SKM-1 treated with dmso at 0.1 percent for 144 hours (cell line): ENCODE measurements at regions not wholly inside any gene's neighbourhood (a gene's known extent, or its start where the extent isn't known, plus 50 kb on each side); places are given as distances from the start of the nearest gene placed in this dataset.

Experiments
- DNase-seq: peaks from one replicate; lab custom pipeline; 2025; ENCODE audit not compliant: unreplicated experiment; lab: John Stamatoyannopoulos, UW

DNA sequence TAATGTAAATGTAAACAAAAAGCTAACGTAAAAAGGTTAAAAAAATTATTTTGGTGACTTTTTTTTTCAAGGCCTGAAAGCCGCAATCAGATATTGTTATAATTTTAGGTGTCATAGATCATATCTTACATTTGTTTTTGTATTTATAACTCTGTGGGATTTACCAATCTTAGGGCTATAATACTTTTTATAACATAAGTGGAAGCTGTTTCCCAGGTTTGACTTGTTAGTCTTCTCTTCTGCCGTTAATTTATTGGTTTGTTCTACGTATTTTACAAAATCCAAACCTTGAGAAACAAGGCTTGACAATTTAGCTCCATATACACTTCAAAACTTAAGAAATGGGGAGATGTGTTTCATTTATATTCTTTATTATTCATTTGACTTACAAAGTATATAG lies 119.4 kb downstream of the EVX1 start:
- DNase-seq, result no peak

DNA sequence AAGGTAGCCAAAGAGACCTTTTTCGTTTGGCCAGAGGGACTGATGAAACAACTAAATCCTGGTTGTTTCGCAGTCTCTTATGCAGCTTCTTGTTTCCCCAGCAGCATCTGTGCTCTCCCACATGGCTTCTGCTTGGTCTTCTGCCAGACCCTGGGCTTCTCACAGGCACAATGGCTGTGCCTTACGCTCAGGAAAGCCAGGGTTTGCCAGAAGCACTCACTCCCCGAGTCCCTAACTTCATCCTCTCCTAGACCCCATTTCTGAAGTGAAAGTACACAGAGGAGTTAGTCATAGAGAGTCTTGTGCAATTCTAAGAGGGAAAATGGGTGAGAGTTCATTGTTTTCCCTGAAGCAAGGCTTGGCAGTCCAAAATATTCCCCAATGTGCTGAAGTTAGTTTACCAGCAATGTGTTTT lies 121.7 kb downstream of the EVX1 start:
- DNase-seq, result peak; percentile 42

DNA sequence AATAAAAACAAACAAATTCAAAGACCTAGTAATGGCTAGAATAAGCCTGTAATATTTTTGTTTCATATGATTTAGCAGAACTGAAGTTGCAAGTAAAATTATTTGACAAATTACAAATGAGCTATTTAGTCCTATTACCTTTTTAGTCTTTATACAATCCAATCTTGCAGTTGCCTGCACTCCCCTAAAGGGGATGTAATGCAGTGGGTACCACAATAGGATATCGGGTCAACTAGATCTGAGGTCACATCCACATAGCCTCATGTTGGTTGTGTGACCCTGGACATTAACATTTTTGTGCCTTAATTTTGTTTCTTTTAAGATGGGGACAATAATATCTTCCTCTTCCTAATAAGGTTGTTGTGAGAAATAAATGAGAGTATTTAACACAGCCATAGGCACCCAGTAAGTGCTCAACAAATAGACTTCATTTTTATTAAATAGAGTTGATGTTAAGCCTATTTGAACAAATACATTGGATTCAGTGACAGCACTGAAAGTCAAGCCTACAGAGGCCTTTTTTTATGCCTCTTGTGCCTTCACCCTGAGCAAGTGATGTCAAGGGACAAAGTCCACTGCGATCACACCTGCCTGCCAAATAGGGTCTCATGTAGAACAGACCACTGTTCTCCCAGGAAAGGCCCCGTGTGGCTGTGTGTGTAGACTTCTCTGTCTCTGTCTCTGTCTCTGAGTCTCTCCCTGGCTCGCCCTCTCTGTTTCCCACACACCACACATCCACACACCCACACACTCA lies 124.8 kb downstream of the EVX1 start:
- no peak for DNase-seq

DNA sequence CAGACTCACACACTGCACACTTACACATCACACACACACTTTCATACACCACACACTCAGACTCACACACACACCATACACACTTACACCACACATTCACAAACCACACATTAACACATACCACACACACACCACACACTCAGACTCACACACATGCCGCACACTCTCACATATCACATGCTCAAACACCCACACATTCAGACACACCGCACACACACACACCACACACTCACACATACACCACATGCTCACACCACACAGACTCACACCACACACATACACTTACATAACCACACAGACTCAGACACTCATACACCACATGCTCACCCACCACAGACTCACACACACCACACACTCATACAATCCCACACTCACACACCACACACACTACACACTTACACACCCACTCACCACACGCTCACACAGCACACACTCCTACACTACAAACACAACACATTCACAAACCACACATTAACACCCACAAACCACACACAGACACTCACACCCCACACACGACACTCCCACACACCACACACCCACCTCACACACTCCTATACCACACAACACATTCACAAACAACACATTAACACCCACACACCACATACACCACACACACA lies 125.4 kb downstream of the EVX1 start:
- DNase-seq, result no peak

DNA sequence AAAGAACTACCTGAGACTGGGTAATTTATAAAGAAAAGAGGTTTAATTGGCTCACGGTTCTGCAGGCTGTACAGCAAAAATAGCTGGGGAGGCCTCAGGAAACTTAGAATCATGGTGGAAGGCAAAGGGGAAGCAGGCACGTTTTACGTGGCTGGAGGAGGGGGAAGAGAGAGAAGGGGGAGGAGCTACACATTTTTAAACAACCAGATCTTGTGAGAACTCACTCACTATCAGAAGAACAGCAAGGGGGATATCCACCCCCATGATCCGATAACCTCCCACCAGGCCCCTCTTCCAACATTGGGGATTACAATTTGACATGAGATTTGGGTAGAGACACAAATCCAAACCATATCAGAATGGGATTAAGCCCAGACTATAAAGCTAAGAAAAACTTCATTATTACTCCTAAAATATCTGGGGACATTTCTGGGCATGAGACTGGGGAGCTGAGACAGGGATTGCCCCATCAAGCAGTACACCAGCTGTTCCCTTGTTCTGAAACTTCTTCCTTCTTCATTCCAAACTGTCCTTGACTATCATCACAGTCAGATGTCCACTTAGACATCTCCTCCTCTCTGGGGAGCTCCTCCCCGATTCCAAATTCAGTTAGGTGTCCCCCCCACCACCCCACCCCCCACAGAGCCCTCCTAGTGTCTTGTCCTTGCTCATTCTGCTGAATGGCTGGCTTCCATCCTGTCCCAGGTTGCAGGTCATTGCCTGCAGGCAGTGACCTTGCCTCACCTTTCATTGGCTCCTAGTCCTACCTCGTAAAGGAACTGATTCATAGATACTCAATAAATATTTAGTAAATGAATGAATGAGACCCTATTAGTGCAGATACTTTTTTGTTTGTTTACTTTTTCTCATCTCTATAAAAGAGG lies 132.6 kb downstream of the EVX1 start:
- no peak for DNase-seq

DNA sequence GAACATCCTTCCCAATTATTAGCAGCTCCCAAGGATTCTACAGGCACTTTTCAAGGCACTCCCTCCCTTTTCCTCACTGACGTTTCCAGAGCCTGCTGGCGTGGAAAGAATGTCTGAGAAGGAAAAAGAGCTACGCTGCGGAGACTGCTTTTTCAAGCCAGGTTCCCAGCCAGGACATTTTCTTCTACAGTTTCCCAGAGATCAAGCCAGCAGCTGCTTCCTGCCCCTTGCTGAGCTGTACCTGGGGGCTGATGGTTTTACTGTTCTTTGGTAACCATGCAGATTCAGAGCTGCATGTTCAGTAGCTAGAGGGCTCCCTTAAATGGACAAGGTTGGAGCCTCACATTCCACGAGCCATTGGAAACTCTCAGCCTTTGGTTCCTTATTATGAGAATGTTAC lies 133.4 kb downstream of the EVX1 start:
- DNase-seq, result no peak

DNA sequence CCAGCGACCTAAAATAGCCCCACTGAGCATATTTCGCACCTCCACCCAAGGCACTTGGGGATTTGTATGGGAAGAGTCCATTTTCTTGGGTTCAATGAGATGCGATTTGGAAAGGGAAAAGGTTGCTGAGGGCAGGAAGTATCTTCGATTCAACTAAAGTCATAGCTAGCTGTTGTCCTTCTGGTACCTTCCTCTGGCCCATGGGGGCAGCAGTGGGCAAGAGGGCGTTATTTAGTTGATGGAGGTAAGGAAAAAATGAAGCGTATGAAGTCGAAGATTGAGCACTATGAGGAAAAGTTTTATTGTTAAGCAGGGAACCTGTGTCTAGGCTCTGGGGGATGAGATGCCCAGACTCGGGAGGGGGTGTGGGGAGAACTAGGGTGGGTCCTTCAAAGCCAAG lies 135.4 kb downstream of the EVX1 start:
- no peak for DNase-seq

DNA sequence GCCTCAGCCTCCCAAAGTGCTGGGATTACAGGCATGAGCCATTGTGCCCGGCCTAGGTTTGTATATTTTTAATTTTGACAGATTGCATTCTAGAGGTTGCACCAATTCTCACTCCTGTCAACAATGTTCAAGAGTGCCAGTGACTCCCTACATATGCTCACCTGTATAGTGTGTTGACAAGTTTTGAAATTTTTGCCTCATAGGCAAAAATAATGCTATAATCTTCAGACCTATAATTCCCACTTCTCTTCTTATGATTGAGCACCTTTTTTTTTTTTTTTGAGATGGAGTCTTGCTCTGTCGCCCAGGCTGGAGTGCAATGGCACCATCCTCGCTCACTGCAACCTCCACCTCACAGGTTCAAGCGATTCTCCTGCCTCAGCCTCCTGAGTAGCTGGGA lies 139.7 kb downstream of the EVX1 start:
- no peak for DNase-seq

DNA sequence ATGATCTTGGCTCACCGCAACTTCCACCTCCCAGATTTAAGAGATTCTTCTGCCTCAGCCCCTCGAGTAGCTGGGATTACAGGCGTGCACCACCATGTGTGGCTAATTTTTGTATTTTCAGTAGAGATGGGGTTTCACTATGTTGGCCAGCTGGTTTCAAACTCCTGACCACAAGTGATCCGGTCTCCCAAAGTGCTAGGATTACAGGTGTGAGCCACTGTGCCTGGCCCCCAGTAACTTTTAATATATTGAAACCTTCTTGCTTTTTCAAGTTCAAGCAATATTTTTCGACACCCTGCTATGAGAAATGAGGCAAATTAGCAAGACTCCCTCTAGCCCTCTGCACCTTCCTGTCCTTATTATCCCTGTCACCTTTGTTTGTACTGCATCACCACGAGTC lies 144.0 kb downstream of the EVX1 start:
- no peak for DNase-seq

DNA sequence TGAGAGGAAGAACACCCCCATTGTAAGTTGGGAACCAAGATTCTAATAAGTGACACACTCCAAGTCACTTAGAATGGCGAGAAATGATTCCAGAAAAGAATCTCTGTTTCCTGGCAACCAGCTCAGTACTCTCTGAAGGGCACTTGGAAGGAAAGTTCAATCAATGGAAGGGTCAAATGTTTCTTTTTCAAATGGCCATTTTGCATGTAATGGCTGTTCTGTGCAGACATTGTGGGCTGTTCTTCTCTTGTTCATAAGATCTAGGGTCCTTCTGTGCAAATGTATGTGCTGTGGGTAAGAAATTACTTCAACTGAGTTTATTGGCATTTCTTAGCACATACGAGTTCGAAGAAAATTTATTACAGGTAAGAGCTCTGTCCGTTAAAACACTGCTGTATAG lies 145.3 kb downstream of the EVX1 start:
- DNase-seq, result no peak

DNA sequence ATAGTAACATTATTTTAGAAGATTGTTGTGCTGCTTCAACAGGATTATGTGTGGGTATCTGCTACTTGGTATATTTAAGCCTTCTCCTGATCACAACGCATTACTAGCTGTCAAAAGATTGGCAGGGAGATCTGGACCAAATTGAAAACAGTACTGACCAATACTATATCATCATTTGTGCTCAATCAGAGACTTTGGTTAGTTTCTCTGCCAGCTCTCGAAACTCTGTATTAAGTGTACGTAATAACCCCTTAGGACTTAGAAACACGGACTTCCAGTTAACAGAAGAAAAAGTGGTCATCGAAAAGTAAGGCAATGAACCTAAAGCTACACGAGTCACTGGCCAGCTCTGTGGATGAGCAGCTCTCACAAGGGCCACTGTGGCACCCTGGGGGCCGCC lies 146.0 kb downstream of the EVX1 start:
- DNase-seq, result no peak

DNA sequence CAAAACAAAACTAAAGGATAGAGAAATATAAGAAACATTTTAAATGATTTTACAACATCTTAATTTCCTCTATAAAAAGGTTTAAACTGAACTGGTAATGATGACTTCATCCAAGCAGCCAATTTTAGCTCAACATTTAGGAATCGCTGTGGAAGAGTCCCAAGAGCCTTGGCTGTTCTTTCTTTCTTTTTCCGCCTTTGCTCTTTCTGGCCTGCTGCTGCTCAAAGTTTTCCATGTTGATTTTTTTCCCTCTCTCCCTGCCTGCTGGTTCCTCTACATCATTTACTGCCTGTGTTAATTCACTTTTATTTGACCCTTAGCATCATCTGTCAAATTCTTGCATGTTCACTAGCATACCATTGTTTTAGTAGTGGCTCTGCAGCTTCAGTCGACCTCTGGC lies 146.9 kb downstream of the EVX1 start:
- no peak for DNase-seq

DNA sequence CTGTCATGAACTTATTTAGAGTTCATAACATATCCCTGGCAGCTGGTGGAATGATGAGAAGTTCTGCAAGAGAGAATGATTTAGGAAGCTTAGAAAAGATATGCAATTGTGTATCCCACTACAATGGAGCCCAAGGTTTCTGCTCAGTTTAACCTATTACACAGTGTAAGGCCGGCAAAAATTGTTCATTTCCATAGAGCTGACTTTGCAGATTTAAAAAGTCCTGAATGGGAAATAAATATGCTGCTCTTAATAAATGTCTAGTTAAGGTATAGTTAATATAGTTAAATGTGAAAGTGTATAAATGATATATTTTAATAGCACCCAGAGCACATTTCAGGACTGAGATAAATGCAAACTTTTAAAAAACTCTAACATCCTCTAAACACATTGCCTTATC lies 149.9 kb downstream of the EVX1 start:
- DNase-seq, result no peak

DNA sequence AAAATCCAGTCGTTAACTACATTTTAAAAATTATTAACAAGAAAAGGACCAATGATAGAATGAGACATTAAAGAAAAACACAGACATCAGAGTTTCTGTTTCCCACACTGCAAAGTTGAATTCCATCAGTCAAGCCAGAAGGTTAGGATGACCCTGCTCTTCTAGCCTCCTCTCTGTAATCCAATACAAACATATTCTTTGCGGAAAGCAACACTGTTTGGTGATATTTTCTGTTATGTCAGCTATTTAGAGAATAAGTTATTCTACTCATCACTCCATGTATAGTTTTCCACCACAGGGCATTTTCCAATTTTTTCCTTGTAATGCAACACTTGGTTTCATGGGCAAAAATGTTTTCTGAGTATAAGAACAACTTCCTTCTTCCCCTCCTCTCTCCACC lies 152.3 kb downstream of the EVX1 start:
- DNase-seq, result no peak

DNA sequence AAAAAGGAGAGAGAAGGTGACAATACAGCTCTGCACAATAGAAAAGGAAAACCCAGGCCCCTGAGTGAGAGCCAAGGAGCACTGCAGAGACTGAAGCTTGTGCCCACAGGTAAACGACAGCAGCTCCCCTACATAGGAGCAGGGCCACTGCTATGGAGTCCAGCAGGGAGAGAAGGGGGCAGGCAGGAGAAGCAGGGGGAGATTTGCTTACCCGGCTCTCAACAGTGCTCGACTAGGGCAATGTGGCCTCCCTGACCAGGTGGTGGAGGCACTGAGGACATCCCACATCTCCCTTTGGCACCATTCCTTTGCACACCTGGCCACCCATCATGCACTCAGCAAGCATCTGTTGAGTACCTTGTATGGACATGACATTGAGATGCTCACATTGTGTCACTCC lies 153.0 kb downstream of the EVX1 start:
- no peak for DNase-seq

DNA sequence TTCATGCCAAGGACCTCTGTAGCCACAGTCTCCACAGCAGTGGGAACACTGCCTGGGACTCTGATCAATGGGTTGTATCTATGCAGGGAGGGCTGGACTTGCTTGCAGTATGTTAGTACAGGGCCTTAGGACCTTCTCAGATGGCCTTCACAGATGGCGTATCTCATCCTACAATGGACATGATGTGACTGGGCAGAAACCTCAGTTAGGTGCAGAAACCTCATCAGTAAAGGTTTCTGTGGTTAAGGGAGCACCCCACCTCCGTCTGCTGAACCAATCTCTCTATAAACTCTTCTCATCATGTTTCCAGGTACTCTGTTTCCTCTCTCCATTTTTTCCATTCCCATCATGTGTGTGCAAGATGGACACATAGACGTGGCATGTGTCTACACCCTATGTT lies 154.9 kb downstream of the EVX1 start:
- DNase-seq, result no peak

DNA sequence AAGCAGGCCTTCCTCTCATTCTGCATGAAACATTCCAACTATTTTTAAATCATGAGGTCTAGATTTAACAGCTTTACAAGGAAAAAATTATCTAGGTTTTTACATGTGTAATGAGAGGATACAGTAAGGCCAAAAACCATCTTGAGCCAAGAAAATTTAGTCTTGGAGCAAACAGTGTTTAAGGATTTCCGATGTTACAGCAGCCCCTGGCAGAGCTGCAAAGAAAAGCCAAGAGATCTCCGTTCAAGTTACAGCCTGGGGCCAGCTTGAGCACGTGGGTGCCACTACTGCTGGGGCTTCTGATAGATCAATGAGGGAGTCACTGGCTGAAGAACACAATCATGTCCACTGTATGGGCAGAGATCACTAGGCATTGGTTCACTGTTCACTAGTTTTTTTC lies 156.2 kb downstream of the EVX1 start:
- no peak for DNase-seq

DNA sequence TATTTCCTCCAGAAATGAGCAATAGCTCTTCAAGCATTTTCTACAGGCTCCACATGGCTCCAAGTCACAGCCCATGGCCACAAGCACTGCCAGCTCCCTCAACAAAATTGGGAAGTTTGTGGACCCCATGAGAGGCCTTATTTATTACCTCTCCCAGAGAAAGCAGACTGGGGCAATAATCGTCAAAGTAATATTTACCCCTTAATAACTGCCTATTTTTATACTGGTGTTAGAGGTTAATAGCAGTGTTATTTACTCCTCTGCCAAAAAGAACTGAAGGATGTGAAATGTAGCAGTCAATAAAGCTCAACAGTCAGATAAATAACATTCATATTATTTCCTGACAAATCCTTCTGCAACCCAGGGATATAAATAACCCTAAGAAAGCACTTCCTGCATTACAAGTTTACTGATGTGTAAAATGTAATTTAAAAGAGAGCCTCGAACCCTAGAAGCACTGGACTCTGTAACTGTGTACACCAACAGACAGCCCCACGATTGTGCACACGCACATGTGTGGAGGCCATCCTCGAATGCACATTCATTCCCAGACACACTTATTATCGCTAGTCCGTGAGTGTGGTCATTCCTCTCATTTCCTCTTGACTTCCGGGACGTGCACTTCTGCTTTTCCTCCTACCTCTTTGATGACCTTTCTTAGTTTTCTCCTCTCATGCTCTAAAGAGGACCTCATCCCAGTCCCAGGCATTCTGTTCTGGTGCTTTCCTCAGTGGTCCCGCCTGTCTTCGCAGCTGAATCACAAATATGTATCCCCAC lies 157.4 kb downstream of the EVX1 start:
- DNase-seq, result peak; percentile 80

DNA sequence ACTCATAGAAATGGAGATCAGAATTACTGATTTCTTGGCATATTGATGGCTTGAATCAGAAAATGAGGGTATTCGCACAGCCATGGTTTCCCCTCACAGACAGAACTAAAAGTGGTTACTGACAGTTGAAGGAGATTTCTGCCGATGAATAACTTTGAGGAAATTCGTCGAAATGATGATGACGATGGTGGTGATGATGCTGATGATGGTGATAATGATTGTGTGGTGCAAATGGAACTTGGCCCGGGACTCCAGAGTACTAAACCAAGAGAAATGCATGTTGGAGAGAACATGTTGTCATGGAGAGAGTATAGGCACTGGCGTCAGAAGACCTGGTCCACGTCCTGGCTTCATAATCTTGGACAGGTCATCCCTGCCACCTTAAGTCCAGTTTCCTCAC lies 163.2 kb downstream of the EVX1 start:
- no peak for DNase-seq

DNA sequence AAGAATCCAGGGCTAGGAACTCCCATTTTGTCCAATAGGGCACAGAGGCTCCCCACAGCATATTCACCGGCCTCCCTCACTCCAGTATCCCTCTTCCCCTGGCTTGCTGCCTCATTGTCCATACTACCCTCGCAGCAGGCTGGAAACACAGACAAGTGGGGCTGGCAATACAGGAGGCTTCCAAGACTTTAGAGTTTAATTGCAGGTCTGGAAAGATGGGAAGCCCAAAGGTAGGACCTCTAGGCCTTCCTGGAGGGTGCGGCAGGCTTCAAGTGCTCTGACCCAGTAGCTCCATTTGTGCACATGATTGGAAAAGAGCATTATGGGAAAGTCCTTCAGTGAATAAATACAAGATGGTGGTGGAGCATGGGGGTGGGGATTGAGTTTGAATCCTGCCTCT lies 166.7 kb downstream of the EVX1 start:
- no peak for DNase-seq

DNA sequence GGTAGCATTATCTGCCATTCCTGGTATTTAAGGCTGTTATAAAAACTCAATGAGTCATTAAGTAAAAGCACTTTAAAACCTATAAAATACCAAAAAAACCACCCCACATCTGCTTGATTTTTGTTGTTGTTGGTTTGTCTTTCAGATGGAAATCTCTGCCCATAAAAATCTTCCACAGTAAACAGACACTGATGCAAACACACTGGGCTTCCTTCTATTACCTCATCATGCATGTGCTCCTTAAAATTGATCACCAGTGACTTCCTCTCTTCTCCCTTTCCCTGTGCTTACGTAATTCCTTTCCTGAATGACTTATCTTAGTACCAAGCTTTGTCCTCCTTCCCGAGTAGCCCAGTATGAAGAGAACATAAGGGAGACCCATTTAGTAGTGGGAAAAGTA lies 167.2 kb downstream of the EVX1 start:
- no peak for DNase-seq
